ENCODE measurements at regions not wholly inside any gene's neighbourhood (a gene's known extent, or its start where the extent isn't known, plus 50 kb on each side); places are given as distances from the start of the nearest gene placed in this dataset.
"Not testable (repeated sequence)": the region's sequence is repeated elsewhere in the genome, so short reads cannot be mapped to it uniquely, and the experiment has no call there.

DNA sequence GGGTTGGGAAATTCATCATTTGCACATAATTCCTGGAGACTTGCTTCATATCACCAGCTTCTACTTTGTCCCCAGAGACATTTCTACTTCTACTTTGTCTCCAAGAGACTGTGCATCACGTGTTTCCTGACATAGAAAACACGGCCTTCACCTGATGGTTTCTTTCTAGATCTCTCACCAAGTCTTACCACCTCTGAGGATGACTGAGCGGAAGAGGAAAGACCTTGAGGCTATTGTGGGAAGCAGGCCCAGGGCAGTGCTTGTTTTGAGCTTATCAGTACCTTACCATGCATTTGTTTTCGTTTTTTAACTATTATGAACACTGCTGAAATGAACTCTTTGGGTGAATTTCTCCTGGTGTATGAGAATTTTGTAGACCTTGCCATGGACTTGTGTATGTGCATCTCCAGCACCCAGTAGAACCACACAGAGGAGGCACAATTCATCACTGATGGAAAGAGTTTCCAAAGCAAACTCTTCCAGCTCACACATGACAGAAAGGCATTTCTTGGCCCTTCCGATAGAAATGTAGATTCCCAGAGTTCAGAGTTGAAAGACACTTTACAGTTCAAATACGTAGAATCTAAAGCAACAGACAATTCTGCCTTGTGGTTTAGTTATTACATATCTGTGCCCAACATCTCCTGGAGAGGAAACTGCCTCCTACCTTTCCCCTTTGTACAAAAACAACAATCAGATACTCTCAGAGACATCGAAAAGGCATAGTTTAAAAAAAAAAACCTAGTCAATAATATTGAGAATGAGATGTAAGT, 434.7 kb downstream of the FUT8 start:
- H3K27me3 ChIP-seq (ENCODE audit: control insufficient read depth in 1 of 2, insufficient read depth in 2 of 2, low read length in 2 of 2), result no peaks in the 10 kb centered on the region
- no peaks in the 10 kb centered on the region for H3K36me3 ChIP-seq (ENCODE audit: control insufficient read depth in 2 of 2, insufficient read depth in 2 of 2, low read length in 1 of 2)
- H3K4me3 ChIP-seq (ENCODE audit: low read depth in 1 of 2, low read length in 2 of 2), result no peak overlapping the region
- H3K4me1 ChIP-seq (ENCODE audit: control insufficient read depth in 2 of 2, insufficient read depth in 2 of 2, low read length in 1 of 2), result no peaks in the 10 kb centered on the region
- WGBS, 2 donors, result 64 to 73% methylated on average over 7 of the region's 7 CpGs
- H3K27ac ChIP-seq (ENCODE audit: low read depth in 2 of 2, low read length in 1 of 2), result peak overlapping the region in 1 of 2 donors; percentile 9
- peaks cover 0 to 4% of the 10 kb centered on the region in 2 donors for H3K9me3 ChIP-seq (ENCODE audit: control insufficient read depth in 2 of 2, insufficient read depth in 1 of 2, low read depth in 1 of 2, low read length in 1 of 2)

DNA sequence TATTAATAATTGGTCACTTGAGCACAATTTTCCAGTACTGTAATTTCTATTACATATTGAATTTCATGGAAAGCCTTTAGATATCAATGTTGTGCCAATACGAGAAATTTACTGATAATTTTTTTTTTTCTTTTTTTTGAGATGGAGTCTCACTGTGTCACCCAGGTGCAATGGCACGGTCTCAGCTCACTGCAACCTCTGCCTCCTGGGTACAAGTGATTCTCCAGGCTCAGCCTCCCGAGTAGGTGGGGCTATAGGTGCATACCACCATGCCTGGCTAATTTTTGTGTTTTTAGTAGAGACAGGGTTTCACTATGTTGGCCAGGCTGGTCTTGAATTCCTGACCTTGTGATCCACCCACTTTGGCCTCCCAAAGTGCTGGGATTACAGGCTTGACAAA, 435.4 kb downstream of the FUT8 start:
- H3K36me3 ChIP-seq (ENCODE audit: control insufficient read depth in 2 of 2, insufficient read depth in 2 of 2, low read length in 1 of 2); H3K27me3 ChIP-seq (ENCODE audit: control insufficient read depth in 1 of 2, insufficient read depth in 2 of 2, low read length in 2 of 2); H3K4me3 ChIP-seq (ENCODE audit: low read depth in 1 of 2, low read length in 2 of 2); H3K27ac ChIP-seq (ENCODE audit: low read depth in 2 of 2, low read length in 1 of 2); H3K9me3 ChIP-seq (ENCODE audit: control insufficient read depth in 2 of 2, insufficient read depth in 1 of 2, low read depth in 1 of 2, low read length in 1 of 2); H3K4me1 ChIP-seq (ENCODE audit: control insufficient read depth in 2 of 2, insufficient read depth in 2 of 2, low read length in 1 of 2): not testable (repeated sequence)
- 84% methylated on average over 3 of the region's 3 CpGs for WGBS, 2 donors

DNA sequence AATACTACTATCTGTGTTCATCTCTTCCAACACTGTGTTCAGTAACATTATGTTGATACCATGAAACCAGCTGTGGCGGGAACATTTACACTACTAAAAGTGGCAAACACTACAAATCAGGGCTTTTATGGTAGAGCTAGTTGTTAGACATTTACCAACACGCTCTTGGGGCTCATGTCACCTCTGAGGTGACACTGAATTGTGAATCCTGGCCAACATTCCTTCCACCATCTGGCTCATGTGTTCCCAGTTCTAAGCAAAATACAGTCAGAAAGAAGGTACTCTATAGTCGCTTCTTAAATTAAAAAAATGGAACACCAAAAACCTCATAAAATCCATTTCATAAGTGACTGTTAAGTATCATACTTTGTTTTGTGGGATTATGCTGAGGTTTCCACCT, 436.6 kb downstream of the FUT8 start:
- H3K27ac ChIP-seq (ENCODE audit: low read depth in 2 of 2, low read length in 1 of 2), result no peak overlapping the region
- 94 to 95% methylated on average over 3 of the region's 3 CpGs for WGBS, 2 donors
- peaks cover 0 to 4% of the 10 kb centered on the region in 2 donors for H3K9me3 ChIP-seq (ENCODE audit: control insufficient read depth in 2 of 2, insufficient read depth in 1 of 2, low read depth in 1 of 2, low read length in 1 of 2)
- no peaks in the 10 kb centered on the region for H3K27me3 ChIP-seq (ENCODE audit: control insufficient read depth in 1 of 2, insufficient read depth in 2 of 2, low read length in 2 of 2)
- H3K4me1 ChIP-seq (ENCODE audit: control insufficient read depth in 2 of 2, insufficient read depth in 2 of 2, low read length in 1 of 2), result no peaks in the 10 kb centered on the region
- no peak overlapping the region for H3K4me3 ChIP-seq (ENCODE audit: low read depth in 1 of 2, low read length in 2 of 2)
- no peaks in the 10 kb centered on the region for H3K36me3 ChIP-seq (ENCODE audit: control insufficient read depth in 2 of 2, insufficient read depth in 2 of 2, low read length in 1 of 2)

DNA sequence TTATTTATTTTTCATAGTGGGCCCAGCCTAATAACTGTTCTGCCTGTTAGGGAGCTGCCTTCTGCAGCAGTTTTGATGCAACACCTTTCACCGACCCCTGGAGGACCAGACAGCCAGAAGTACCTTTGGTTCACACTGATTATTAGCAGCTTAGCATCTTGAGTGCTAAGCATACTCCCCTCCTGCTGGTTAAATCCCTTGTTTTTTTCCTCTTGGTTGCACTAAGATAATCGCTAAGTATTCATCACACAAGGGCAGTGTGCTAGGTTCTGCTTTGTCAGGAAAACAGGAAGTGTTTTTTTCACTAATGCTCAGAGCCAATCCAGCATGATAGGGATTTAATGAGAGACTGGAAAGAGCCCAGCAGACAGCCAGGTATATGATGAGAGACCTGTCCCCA, 437.0 kb downstream of the FUT8 start:
- Histone ChIP-seq H3K9me3 (ENCODE audit: control insufficient read depth in 2 of 2, insufficient read depth in 1 of 2, low read depth in 1 of 2, low read length in 1 of 2) (peaks cover 0 to 4% of the 10 kb centered on the region in 2 donors), H3K4me1 (ENCODE audit: control insufficient read depth in 2 of 2, insufficient read depth in 2 of 2, low read length in 1 of 2) (no peaks in the 10 kb centered on the region), H3K4me3 (ENCODE audit: low read depth in 1 of 2, low read length in 2 of 2) (no peak overlapping the region), H3K27ac (ENCODE audit: low read depth in 2 of 2, low read length in 1 of 2) (no peak overlapping the region), H3K27me3 (ENCODE audit: control insufficient read depth in 1 of 2, insufficient read depth in 2 of 2, low read length in 2 of 2) (no peaks in the 10 kb centered on the region), H3K36me3 (ENCODE audit: control insufficient read depth in 2 of 2, insufficient read depth in 2 of 2, low read length in 1 of 2) (no peaks in the 10 kb centered on the region)
- WGBS, 2 donors, result 57 to 58% methylated on average over 2 of the region's 2 CpGs

- H3K4me1 ChIP-seq (ENCODE audit: control insufficient read depth in 2 of 2, insufficient read depth in 2 of 2, low read length in 1 of 2), result no peaks in the 10 kb centered on the region
- no peaks in the 10 kb centered on the region for H3K27me3 ChIP-seq (ENCODE audit: control insufficient read depth in 1 of 2, insufficient read depth in 2 of 2, low read length in 2 of 2)
- H3K9me3 ChIP-seq (ENCODE audit: control insufficient read depth in 2 of 2, insufficient read depth in 1 of 2, low read depth in 1 of 2, low read length in 1 of 2), result peaks cover 0 to 4% of the 10 kb centered on the region in 2 donors
- WGBS, 2 donors, result 79% methylated on average over 10 of the region's 10 CpGs
- H3K27ac ChIP-seq (ENCODE audit: low read depth in 2 of 2, low read length in 1 of 2), result no peak overlapping the region
- no peaks in the 10 kb centered on the region for H3K36me3 ChIP-seq (ENCODE audit: control insufficient read depth in 2 of 2, insufficient read depth in 2 of 2, low read length in 1 of 2)
- no peak overlapping the region for H3K4me3 ChIP-seq (ENCODE audit: low read depth in 1 of 2, low read length in 2 of 2)
Measured at GRCh38 chr14:65850429-65851135, 438.1 kb downstream of the FUT8 start.

GRCh38 chr14:65852689-65853088, 440.2 kb downstream of the FUT8 start:
- no peaks in the 10 kb centered on the region for H3K4me1 ChIP-seq (ENCODE audit: control insufficient read depth in 2 of 2, insufficient read depth in 2 of 2, low read length in 1 of 2)
- WGBS, 2 donors, result 38 to 43% methylated on average over 2 of the region's 2 CpGs

DNA sequence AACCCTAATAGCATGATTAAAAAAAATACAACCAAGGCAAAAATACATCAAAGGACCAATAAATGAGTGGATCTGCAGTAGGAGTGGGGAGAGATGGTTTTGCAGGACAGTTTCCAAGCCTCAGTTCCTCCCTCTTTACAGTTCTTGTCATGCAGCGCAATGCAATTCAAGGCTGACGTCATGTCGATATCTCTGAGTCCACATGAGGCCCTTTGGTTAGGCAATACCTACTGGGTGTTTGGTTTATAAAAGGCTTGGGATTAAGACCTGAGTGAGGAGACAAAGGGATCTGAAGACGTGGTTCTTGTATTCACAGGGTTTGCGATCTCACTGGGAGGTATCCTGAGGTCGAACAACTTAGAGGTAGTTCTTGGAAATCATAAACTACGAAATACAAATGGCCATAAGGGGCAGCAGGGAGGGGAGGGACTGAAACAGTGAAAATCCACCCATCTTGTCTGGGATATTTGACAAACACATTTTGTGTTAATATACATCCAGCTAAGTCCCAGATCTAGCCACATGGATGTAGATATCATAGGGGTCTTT, 441.0 kb downstream of the FUT8 start:
- Histone ChIP-seq H3K4me1 (ENCODE audit: control insufficient read depth in 2 of 2, insufficient read depth in 2 of 2, low read length in 1 of 2) (no peaks in the 10 kb centered on the region), H3K36me3 (ENCODE audit: control insufficient read depth in 2 of 2, insufficient read depth in 2 of 2, low read length in 1 of 2) (no peaks in the 10 kb centered on the region), H3K4me3 (ENCODE audit: low read depth in 1 of 2, low read length in 2 of 2) (no peak overlapping the region), H3K27me3 (ENCODE audit: control insufficient read depth in 1 of 2, insufficient read depth in 2 of 2, low read length in 2 of 2) (no peaks in the 10 kb centered on the region), H3K9me3 (ENCODE audit: control insufficient read depth in 2 of 2, insufficient read depth in 1 of 2, low read depth in 1 of 2, low read length in 1 of 2) (peaks cover 0 to 4% of the 10 kb centered on the region in 2 donors), H3K27ac (ENCODE audit: low read depth in 2 of 2, low read length in 1 of 2) (no peak overlapping the region)
- WGBS, 2 donors, result 85 to 86% methylated on average over 7 of the region's 7 CpGs

More at GRCh38 chr14:65852689-65853088, 440.2 kb downstream of the FUT8 start:
- no peak overlapping the region for H3K4me3 ChIP-seq (ENCODE audit: low read depth in 1 of 2, low read length in 2 of 2)
- no peak overlapping the region for H3K27ac ChIP-seq (ENCODE audit: low read depth in 2 of 2, low read length in 1 of 2)
- H3K36me3 ChIP-seq (ENCODE audit: control insufficient read depth in 2 of 2, insufficient read depth in 2 of 2, low read length in 1 of 2), result no peaks in the 10 kb centered on the region
- H3K9me3 ChIP-seq (ENCODE audit: control insufficient read depth in 2 of 2, insufficient read depth in 1 of 2, low read depth in 1 of 2, low read length in 1 of 2), result peaks cover 0 to 4% of the 10 kb centered on the region in 2 donors
- H3K27me3 ChIP-seq (ENCODE audit: control insufficient read depth in 1 of 2, insufficient read depth in 2 of 2, low read length in 2 of 2), result no peaks in the 10 kb centered on the region

DNA sequence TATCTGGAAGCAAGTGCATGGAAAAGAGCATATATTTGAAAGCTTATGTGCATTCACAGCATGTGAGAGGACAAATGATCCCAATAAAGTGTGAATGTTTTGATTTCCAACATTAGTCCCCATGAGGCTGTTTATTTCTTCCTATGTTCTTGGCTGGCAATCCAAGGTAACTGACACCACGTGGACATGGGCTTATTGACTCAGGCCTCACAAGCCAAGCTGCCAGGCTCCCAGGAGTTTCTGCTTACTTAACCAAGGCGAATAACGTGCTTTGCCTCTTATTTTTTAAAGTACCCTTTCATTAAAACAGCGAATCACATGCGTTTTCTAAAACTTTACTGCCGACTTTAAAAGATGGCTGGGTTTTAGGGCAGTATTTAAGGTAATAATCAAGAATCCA, 441.7 kb downstream of the FUT8 start:
- 78 to 79% methylated on average over 6 of the region's 6 CpGs for WGBS, 2 donors

DNA sequence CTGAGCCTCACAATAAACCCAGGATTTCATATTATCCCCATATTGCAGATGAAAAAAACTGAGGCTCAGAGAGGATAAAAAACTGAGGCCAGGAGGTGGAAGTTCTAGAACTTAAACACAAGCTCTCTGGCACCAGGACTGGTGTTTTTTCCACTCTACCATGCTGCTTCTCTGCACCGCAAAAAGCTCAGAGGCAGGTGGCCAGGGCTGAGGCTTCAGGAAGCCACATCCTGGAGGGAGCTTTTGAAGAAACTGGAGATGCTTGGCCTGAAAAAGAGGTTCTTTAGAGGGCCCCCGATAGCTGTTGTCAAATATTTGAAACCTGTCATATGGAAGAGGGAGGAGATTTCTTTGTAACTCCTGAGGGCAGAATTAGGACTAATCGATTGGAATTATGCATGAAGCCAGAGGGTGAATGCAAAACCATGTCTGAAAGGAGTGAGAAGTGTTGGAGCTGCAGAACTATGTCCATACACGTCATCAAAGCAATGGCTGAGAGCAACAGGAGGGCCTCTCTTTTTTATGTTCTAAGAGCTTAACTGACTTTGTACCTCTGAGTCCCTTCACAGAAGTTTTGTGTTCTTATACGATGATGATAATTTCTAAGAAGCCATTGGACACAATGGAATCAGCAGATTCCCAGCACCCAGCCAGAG, 448.6 kb downstream of the FUT8 start:
- Histone ChIP-seq H3K27me3 (ENCODE audit: control insufficient read depth in 1 of 2, insufficient read depth in 2 of 2, low read length in 2 of 2) (no peaks in the 10 kb centered on the region), H3K4me1 (ENCODE audit: control insufficient read depth in 2 of 2, insufficient read depth in 2 of 2, low read length in 1 of 2) (no peaks in the 10 kb centered on the region), H3K36me3 (ENCODE audit: control insufficient read depth in 2 of 2, insufficient read depth in 2 of 2, low read length in 1 of 2) (no peaks in the 10 kb centered on the region), H3K9me3 (ENCODE audit: control insufficient read depth in 2 of 2, insufficient read depth in 1 of 2, low read depth in 1 of 2, low read length in 1 of 2) (no peaks in the 10 kb centered on the region), H3K4me3 (ENCODE audit: low read depth in 1 of 2, low read length in 2 of 2) (no peak overlapping the region), H3K27ac (ENCODE audit: low read depth in 2 of 2, low read length in 1 of 2) (no peak overlapping the region)
- whole genome bisulfite sequencing, 2 donors, result 69 to 79% methylated on average over 5 of the region's 5 CpGs

More for the DNA sequence above, 441.7 kb downstream of the FUT8 start:
- Histone ChIP-seq H3K4me3 (ENCODE audit: low read depth in 1 of 2, low read length in 2 of 2) (no peak overlapping the region), H3K4me1 (ENCODE audit: control insufficient read depth in 2 of 2, insufficient read depth in 2 of 2, low read length in 1 of 2) (no peaks in the 10 kb centered on the region), H3K27me3 (ENCODE audit: control insufficient read depth in 1 of 2, insufficient read depth in 2 of 2, low read length in 2 of 2) (no peaks in the 10 kb centered on the region), H3K27ac (ENCODE audit: low read depth in 2 of 2, low read length in 1 of 2) (no peak overlapping the region), H3K9me3 (ENCODE audit: control insufficient read depth in 2 of 2, insufficient read depth in 1 of 2, low read depth in 1 of 2, low read length in 1 of 2) (peaks cover 0 to 4% of the 10 kb centered on the region in 2 donors), H3K36me3 (ENCODE audit: control insufficient read depth in 2 of 2, insufficient read depth in 2 of 2, low read length in 1 of 2) (no peaks in the 10 kb centered on the region)

All from esophagus (tissue), 2 donors.